Prostate gland (tissue), 2 donors: ENCODE measurements at regions not wholly inside any gene's neighbourhood (a gene's known extent, or its start where the extent isn't known, plus 50 kb on each side); places are given as distances from the start of the nearest gene placed in this dataset.

Experiments
- DNase-seq: peaks from one replicate; pipeline ENCODE4 v3.0.0-alpha.2; 2019; ENCODE audit warnings: low spot score
- H3K27ac ChIP-seq, 2 donors: fragments of 200-600 bp; sonication (generic); 2 replicates each; pipeline ENCODE4 v1.5.1; 2017 to 2019
- H3K27me3 ChIP-seq: fragments of 200-600 bp; sonication (generic); replicated peaks from 2 replicates; pipeline ENCODE4 v1.5.1; 2019; ENCODE audit not compliant: insufficient read depth
- H3K36me3 ChIP-seq, 2 donors: fragments of 200-600 bp; sonication (generic); 1 replicate in 1 of 2; 2 replicates in 1 of 2; pipeline versions ENCODE4 v1.5.1 to v1.8.1; 2017 to 2019
- H3K4me1 ChIP-seq: fragments of 200-600 bp; sonication (generic); replicated peaks from 2 replicates; pipeline ENCODE4 v1.5.1; 2019
- H3K4me3 ChIP-seq, 2 donors: fragments of 200-600 bp; sonication (generic); 2 replicates each; pipeline ENCODE4 v1.5.1; 2017 to 2019
- H3K9me3 ChIP-seq: fragments of 200-600 bp; sonication (generic); 2 replicates; pipeline ENCODE4 v1.5.1; 2017
- POLR2A ChIP-seq: fragments of 450-650 bp; IDR thresholded peaks from one replicate; pipeline ENCODE4 v1.6.1; 2016; ENCODE audit warnings: antibody characterized with exemption, mild to moderate bottlenecking
- POLR2AphosphoS5 ChIP-seq: sonication (generic); formaldehyde crosslinking; IDR thresholded peaks from one replicate; pipeline ENCODE4 v1.6.1; 2017; ENCODE audit warnings: antibody characterized with exemption
- WGBS: methylation state at CpG from one replicate; pipeline ENCODE4 v1.1.5; 2018; 5-methylcytosine and 5-hydroxymethylcytosine counted together
- intact Hi-C: fragments of 100-400 bp; cut with DNase I; formaldehyde crosslinking; loops from one replicate; pipeline ENCODE4 v1.14.2; 2022
- TF ChIP-seq, protein P1 (sequence below), 4 experiments: fragments of 200-600 bp in 2 of 4; fragments of 450-650 bp in 2 of 4; sonication (generic) in 2 of 4; IDR thresholded peaks; 1 replicate in 3 of 4; 2 replicates in 1 of 4; pipeline ENCODE4 v1.5.1; 2016 to 2019; ENCODE audit warnings: antibody characterized with exemption in 4 of 4, mild to moderate bottlenecking in 2 of 4, moderate library complexity in 2 of 4

DNA sequence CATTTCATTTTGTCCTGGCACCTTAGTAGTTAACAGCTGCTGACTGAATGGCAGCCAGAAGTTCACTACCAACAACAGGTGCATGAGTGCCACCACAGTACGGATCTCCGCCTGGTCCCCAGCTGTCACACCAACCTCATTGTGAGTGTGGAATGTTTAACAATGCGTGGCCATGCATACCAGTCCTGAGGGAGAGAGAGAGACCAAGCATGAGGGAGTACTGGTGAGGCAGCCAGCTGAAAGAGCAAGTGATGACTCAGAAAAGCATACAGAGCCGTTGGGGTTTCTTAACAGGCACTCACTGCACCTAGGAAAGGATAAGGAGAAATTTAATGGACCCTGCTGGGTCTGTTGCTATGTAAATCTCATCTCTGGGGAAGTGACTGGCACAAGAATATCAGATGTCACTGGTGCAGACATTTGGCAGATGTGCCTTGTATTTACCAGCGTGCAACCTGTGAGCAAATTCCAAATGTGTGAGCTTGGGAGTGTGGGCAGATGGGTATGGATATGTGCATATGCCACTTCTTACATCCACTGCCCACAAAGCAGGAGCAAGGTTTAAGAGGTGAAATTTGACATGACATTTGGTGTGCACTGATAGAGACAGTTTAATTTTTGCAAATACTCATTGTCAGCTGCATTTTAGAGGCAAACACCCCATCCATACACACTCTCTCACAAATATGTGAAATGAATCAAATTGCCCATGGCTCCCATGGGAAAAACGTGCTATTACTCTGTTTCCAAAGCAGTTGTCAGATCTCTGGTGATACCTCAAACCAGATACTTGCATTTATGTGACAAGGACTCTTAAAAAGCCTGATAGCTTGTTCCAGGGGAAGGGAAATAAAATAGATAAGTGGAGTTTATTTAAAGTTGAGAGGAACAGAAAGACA lies 245.2 kb upstream of the ARPP21 start:
- intact Hi-C loops = no loop called here
- TF ChIP-seq, protein P1, sequence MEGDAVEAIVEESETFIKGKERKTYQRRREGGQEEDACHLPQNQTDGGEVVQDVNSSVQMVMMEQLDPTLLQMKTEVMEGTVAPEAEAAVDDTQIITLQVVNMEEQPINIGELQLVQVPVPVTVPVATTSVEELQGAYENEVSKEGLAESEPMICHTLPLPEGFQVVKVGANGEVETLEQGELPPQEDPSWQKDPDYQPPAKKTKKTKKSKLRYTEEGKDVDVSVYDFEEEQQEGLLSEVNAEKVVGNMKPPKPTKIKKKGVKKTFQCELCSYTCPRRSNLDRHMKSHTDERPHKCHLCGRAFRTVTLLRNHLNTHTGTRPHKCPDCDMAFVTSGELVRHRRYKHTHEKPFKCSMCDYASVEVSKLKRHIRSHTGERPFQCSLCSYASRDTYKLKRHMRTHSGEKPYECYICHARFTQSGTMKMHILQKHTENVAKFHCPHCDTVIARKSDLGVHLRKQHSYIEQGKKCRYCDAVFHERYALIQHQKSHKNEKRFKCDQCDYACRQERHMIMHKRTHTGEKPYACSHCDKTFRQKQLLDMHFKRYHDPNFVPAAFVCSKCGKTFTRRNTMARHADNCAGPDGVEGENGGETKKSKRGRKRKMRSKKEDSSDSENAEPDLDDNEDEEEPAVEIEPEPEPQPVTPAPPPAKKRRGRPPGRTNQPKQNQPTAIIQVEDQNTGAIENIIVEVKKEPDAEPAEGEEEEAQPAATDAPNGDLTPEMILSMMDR (IDR thresholded peaks at IDR 0.05) = no peak
- TF ChIP-seq POLR2AphosphoS5 = no peak
- no peak for TF ChIP-seq POLR2A
- Histone ChIP-seq H3K9me3 (no peaks in the 10 kb centered on the region), H3K4me1 (no peaks in the 10 kb centered on the region), H3K27me3 (no peaks in the 10 kb centered on the region), H3K36me3 (no peaks in the 10 kb centered on the region), H3K4me3 (no peak overlapping the region), H3K27ac (no peak overlapping the region)
- DNase-seq = no peak
- WGBS = 45% methylated on average over 6 of the region's 6 CpGs

- Histone ChIP-seq H3K27me3 (no peaks in the 10 kb centered on the region), H3K9me3 (no peaks in the 10 kb centered on the region), H3K36me3 (no peaks in the 10 kb centered on the region), H3K27ac (no peak overlapping the region), H3K4me3 (no peak overlapping the region), H3K4me1 (no peaks in the 10 kb centered on the region)
- WGBS = 67% methylated on average over 1 of the region's 1 CpG
- no peak for TF ChIP-seq POLR2AphosphoS5
- intact Hi-C loops = no loop called here
- no peak for DNase-seq
Measured at GRCh38 chr3:35394905-35395304, 244.4 kb upstream of the ARPP21 start.

DNA sequence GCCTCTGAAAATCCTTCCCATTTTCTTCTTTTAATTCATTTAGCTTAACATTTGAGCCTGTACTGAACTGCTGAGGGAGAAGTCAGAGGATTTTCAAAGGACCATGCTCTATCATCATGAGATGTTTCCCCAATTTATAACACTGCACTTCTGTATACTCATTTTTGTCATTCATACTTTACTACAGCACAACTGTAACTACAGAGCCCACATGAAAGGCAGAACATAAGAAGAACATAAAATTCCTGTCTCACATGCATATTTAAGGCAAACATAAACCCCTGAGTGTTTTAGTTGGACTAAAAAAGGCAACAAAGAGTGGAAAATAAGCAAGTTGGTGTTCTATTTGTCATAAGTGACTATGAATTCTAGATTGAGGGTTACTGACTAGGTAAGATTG lies 237.7 kb upstream of the ARPP21 start:
- Histone ChIP-seq H3K27me3 (no peaks in the 10 kb centered on the region), H3K4me1 (no peaks in the 10 kb centered on the region), H3K27ac (no peak overlapping the region), H3K9me3 (no peaks in the 10 kb centered on the region), H3K36me3 (no peaks in the 10 kb centered on the region), H3K4me3 (no peak overlapping the region)
- no peak for DNase-seq
- TF ChIP-seq POLR2A (no peak), POLR2AphosphoS5 (no peak)
- TF ChIP-seq, protein P1 (IDR thresholded peaks at IDR 0.05) = no peak
- intact Hi-C loops = no loop called here

GRCh38 chr3:35404571-35404970 lies 234.8 kb upstream of the ARPP21 start:
- TF ChIP-seq POLR2AphosphoS5 (no peak), POLR2A (no peak)
- TF ChIP-seq, protein P1 (IDR thresholded peaks at IDR 0.05) = no peak
- DNase-seq = no peak
- no peak overlapping the region for H3K27ac ChIP-seq
- H3K36me3 ChIP-seq = no peaks in the 10 kb centered on the region
- H3K4me1 ChIP-seq = no peaks in the 10 kb centered on the region
- no peaks in the 10 kb centered on the region for H3K27me3 ChIP-seq
- no peaks in the 10 kb centered on the region for H3K9me3 ChIP-seq
- intact Hi-C loops = no loop called here
- no peak overlapping the region for H3K4me3 ChIP-seq
- WGBS = 21% methylated on average over 3 of the region's 3 CpGs

- WGBS = 95% methylated on average over 1 of the region's 1 CpG
- no peaks in the 10 kb centered on the region for H3K9me3 ChIP-seq
- no peaks in the 10 kb centered on the region for H3K27me3 ChIP-seq
- H3K4me1 ChIP-seq = no peaks in the 10 kb centered on the region
- DNase-seq = no peak
- H3K4me3 ChIP-seq = no peak overlapping the region
- intact Hi-C loops = no loop called here
- no peak overlapping the region for H3K27ac ChIP-seq
- no peaks in the 10 kb centered on the region for H3K36me3 ChIP-seq
- TF ChIP-seq POLR2A = no peak
- TF ChIP-seq POLR2AphosphoS5 = no peak
- TF ChIP-seq, protein P1 (IDR thresholded peaks at IDR 0.05) = no peak
Measured at GRCh38 chr3:35408882-35409281, 230.4 kb upstream of the ARPP21 start.
